Progenitor cell of endocrine pancreas (in vitro differentiated cells): ENCODE measurements at regions not wholly inside any gene's neighbourhood (a gene's known extent, or its start where the extent isn't known, plus 50 kb on each side); places are given as distances from the start of the nearest gene placed in this dataset.

Source experiments
- DNase-seq: peaks from one replicate; pipeline ENCODE4 v3.0.0; 2021; ENCODE audit warnings: low spot score; ENCODE audit not compliant: unreplicated experiment
- H3K27ac Mint-ChIP-seq: 2 replicates; pipeline ENCODE4 v1.8.0; 2021; ENCODE audit warnings: mild to moderate bottlenecking, moderate library complexity, mixed read lengths
- H3K27me3 Mint-ChIP-seq: 2 replicates; pipeline ENCODE4 v1.8.0; 2021; ENCODE audit warnings: mixed read lengths
- H3K36me3 Mint-ChIP-seq: 2 replicates; pipeline ENCODE4 v1.8.0; 2022; ENCODE audit warnings: mixed read lengths; ENCODE audit not compliant: insufficient read depth
- H3K4me1 Mint-ChIP-seq: 2 replicates; pipeline ENCODE4 v1.8.0; 2021; ENCODE audit warnings: low read depth, mixed read lengths
- H3K4me3 Mint-ChIP-seq: 2 replicates; pipeline ENCODE4 v1.8.0; 2021; ENCODE audit warnings: low read depth, mild to moderate bottlenecking, moderate library complexity, mixed read lengths
- H3K9me3 Mint-ChIP-seq: 2 replicates; pipeline ENCODE4 v1.8.0; 2021; ENCODE audit warnings: low read depth, mixed read lengths
- CTCF ChIP-seq: fragments of 200-600 bp; sonication (generic); IDR thresholded peaks from one replicate; pipeline ENCODE4 v1.5.0; 2021; ENCODE audit warnings: antibody characterized with exemption, mild to moderate bottlenecking; ENCODE audit not compliant: unreplicated experiment

GRCh38 chr3:72187131-72187530 is 402.2 kb upstream of the PROK2 start:
- no peak overlapping the region for H3K27ac Mint-ChIP-seq
- H3K4me1 Mint-ChIP-seq, result no peaks in the 10 kb centered on the region
- TF ChIP-seq CTCF, result no peak
- H3K9me3 Mint-ChIP-seq, result no peaks in the 10 kb centered on the region
- H3K36me3 Mint-ChIP-seq, result no peaks in the 10 kb centered on the region
- DNase-seq, result no peak
- no peaks in the 10 kb centered on the region for H3K27me3 Mint-ChIP-seq
- H3K4me3 Mint-ChIP-seq, result no peak overlapping the region

- Mint-ChIP-seq H3K4me3 (no peak overlapping the region), H3K36me3 (no peaks in the 10 kb centered on the region), H3K27me3 (peaks cover 5% of the 10 kb centered on the region), H3K27ac (no peak overlapping the region), H3K4me1 (peaks cover 2% of the 10 kb centered on the region), H3K9me3 (no peaks in the 10 kb centered on the region)
- no peak for TF ChIP-seq CTCF
- DNase-seq, result no peak
These were observed 401.5 kb upstream of the PROK2 start for GRCh38 chr3:72186400-72186855.

GRCh38 chr3:72185549-72186399 is 400.8 kb upstream of the PROK2 start:
- Mint-ChIP-seq H3K27me3 (peaks cover 5% of the 10 kb centered on the region), H3K4me1 (peaks cover 2% of the 10 kb centered on the region), H3K36me3 (no peaks in the 10 kb centered on the region), H3K4me3 (no peak overlapping the region), H3K27ac (no peak overlapping the region), H3K9me3 (no peaks in the 10 kb centered on the region)
- DNase-seq, result no peak
- no peak for TF ChIP-seq CTCF

- Mint-ChIP-seq H3K9me3 (no peaks in the 10 kb centered on the region), H3K4me1 (peaks cover 2% of the 10 kb centered on the region), H3K36me3 (no peaks in the 10 kb centered on the region), H3K27me3 (peaks cover 7% of the 10 kb centered on the region), H3K27ac (no peak overlapping the region), H3K4me3 (no peak overlapping the region)
- no peak for TF ChIP-seq CTCF
- DNase-seq, result no peak
These were observed 398.5 kb upstream of the PROK2 start for GRCh38 chr3:72183489-72183888.

- Mint-ChIP-seq H3K9me3 (no peaks in the 10 kb centered on the region), H3K27ac (no peak overlapping the region), H3K27me3 (peaks cover 7% of the 10 kb centered on the region), H3K36me3 (no peaks in the 10 kb centered on the region), H3K4me1 (peaks cover 2% of the 10 kb centered on the region), H3K4me3 (no peak overlapping the region)
- no peak for DNase-seq
- no peak for TF ChIP-seq CTCF
These were observed 397.3 kb upstream of the PROK2 start for GRCh38 chr3:72182206-72182605.
